Neural cell (in vitro differentiated cells): ENCODE measurements at regions not wholly inside any gene's neighbourhood (a gene's known extent, or its start where the extent isn't known, plus 50 kb on each side); places are given as distances from the start of the nearest gene placed in this dataset.

Source experiments
- H2AFZ ChIP-seq: fragments of 200-600, 300-800 bp; sonication (generic), shearing (Covaris generic); 2 replicates; pipeline ENCODE4 v1.6.0; 2014; ENCODE audit warnings: low read depth, mild to moderate bottlenecking, antibody characterized with exemption, low read length, moderate library complexity
- H3F3A ChIP-seq: fragments of 200-600 bp; shearing (Covaris generic); 2 replicates; pipeline ENCODE4 v1.6.1; 2016; ENCODE audit warnings: mild to moderate bottlenecking, moderate library complexity, mixed read lengths, antibody characterized with exemption, low read length; ENCODE audit not compliant: insufficient read depth, poor library complexity, severe bottlenecking
- H3K27ac ChIP-seq: fragments of 200-600, 300-800 bp; sonication (generic), shearing (Covaris generic); 2 replicates; pipeline ENCODE4 v1.5.1; 2014; ENCODE audit warnings: mild to moderate bottlenecking, low read length, moderate library complexity
- H3K27me3 ChIP-seq: fragments of 300-800, 200-600 bp; sonication (generic), shearing (Covaris generic); 2 replicates; pipeline ENCODE4 v1.6.0; 2014; ENCODE audit warnings: mild to moderate bottlenecking, low read depth, low read length, moderate library complexity; ENCODE audit not compliant: insufficient read depth
- H3K36me3 ChIP-seq: fragments of 300-800, 200-600 bp; sonication (generic), shearing (Covaris generic); 2 replicates; pipeline ENCODE4 v1.5.1; 2014; ENCODE audit warnings: mild to moderate bottlenecking, antibody characterized with exemption, low read length, moderate library complexity; ENCODE audit not compliant: insufficient read depth
- H3K4me2 ChIP-seq: fragments of 300-800, 200-600 bp; sonication (generic), shearing (Covaris generic); 2 replicates; pipeline ENCODE4 v1.6.0; 2014; ENCODE audit warnings: mild to moderate bottlenecking, low read length
- H3K4me3 ChIP-seq: fragments of 300-800, 200-600 bp; sonication (generic), shearing (Covaris generic); 2 replicates; pipeline ENCODE4 v1.5.1; 2014; ENCODE audit warnings: mild to moderate bottlenecking, low read length, moderate library complexity
- H3K79me2 ChIP-seq: fragments of 200-600 bp; shearing (Covaris generic); replicated peaks from 2 replicates; pipeline ENCODE4 v1.6.0; 2014; ENCODE audit warnings: mild to moderate bottlenecking, low read length, moderate library complexity; ENCODE audit not compliant: insufficient read depth
- H3K9ac ChIP-seq: fragments of 300-800, 200-600 bp; sonication (generic), shearing (Covaris generic); 2 replicates; pipeline ENCODE4 v1.6.1; 2016; ENCODE audit warnings: mild to moderate bottlenecking, low read length, mixed read lengths
- H3K9me2 ChIP-seq: fragments of 200-600 bp; shearing (Covaris generic); 2 replicates; pipeline ENCODE4 v1.6.1; 2016; ENCODE audit warnings: mild to moderate bottlenecking, low read length, mixed read lengths; ENCODE audit not compliant: insufficient read depth
- H3K9me3 ChIP-seq: fragments of 200-600, 300-800 bp; sonication (generic), shearing (Covaris generic); 2 replicates; pipeline ENCODE4 v1.6.1; 2016; ENCODE audit warnings: mild to moderate bottlenecking, mixed run types, low read length, moderate library complexity, mixed read lengths
- H4K20me1 ChIP-seq: fragments of 200-600 bp; shearing (Covaris generic); 2 replicates; pipeline ENCODE4 v1.6.1; 2016; ENCODE audit warnings: mild to moderate bottlenecking, mixed run types; ENCODE audit not compliant: insufficient read depth
- CTCF ChIP-seq: fragments of 450-650 bp; IDR thresholded peaks from 2 replicates; pipeline ENCODE4 v1.5.1; 2014; ENCODE audit warnings: antibody characterized with exemption, mild to moderate bottlenecking, moderate library complexity; ENCODE audit not compliant: poor library complexity, severe bottlenecking
- EP300 ChIP-seq: fragments of 450-650 bp; conservative IDR thresholded peaks from 2 replicates; pipeline ENCODE4 v1.6.1; 2014; ENCODE audit warnings: antibody characterized with exemption, mild to moderate bottlenecking, moderate library complexity; ENCODE audit not compliant: poor library complexity, severe bottlenecking
- EZH2 ChIP-seq: fragments of 200-600, 300-800 bp; shearing (Covaris generic), sonication (generic); IDR thresholded peaks from 2 replicates; pipeline ENCODE4 v1.6.1; 2014; ENCODE audit warnings: antibody characterized with exemption, low read length, borderline replicate concordance, mild to moderate bottlenecking; ENCODE audit not compliant: insufficient read depth, poor library complexity, severe bottlenecking
- MXI1 ChIP-seq: fragments of 450-650 bp; conservative IDR thresholded peaks from 2 replicates; pipeline ENCODE4 v1.6.1; 2014; ENCODE audit warnings: antibody characterized with exemption, mild to moderate bottlenecking; ENCODE audit not compliant: poor library complexity, severe bottlenecking
- POLR2AphosphoS5 ChIP-seq: IDR thresholded peaks from 2 replicates; pipeline ENCODE4 v1.6.1; 2012
- RAD21 ChIP-seq: fragments of 450-650 bp; conservative IDR thresholded peaks from 2 replicates; pipeline ENCODE4 v1.6.1; 2014; ENCODE audit warnings: antibody characterized with exemption, mild to moderate bottlenecking, moderate library complexity
- SMC3 ChIP-seq: fragments of 450-650 bp; conservative IDR thresholded peaks from 2 replicates; pipeline ENCODE4 v1.6.1; 2014; ENCODE audit warnings: antibody characterized with exemption, mild to moderate bottlenecking, moderate library complexity; ENCODE audit not compliant: poor library complexity
- TAF1 ChIP-seq: IDR thresholded peaks from 2 replicates; pipeline ENCODE4 v1.6.1; 2012; ENCODE audit warnings: low read depth
- TF ChIP-seq, protein P1 (sequence below): IDR thresholded peaks from 2 replicates; pipeline ENCODE4 v1.6.1; 2012; ENCODE audit warnings: borderline replicate concordance

DNA sequence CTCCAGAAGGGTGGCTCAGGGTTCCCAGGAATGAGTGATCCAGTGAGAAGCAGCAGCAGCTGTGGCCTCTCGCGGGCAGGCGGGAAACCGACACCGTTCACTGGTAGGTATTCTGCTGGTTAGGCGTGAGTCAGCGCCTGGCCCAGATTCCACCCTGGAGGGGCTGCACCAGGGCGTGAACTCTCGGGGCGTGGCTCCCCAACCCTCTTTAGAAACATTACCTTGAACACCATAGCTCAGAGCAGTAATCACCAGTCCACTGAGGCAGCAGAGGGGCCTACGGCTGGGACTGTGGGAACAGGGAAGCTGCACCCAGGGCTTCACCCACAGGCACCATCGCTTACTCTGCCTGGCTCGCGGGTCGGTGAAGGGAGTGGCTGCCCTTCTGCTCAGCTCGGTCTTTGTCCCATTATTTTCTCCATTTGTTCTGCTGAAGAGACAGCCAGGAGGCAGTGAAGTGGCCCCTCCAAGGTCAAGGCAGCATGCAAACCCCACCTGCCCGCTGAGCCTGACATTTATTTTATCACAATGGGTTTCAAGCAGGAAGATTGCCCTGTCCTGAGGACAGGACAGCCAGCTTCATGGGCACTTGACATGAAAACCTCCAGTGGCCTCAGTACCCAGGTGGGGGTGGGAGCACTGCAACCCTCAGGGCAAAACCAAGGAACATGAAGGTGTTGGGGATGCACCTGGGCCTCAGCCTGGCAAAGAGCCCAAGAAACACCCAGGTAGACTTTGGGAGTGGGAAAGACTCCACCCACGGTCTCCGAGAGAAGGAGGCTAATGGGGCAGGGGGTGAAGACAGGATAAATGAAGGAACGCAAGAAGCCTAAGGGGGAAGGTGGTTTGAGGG, 51.0 kb upstream of the CD93 start:
- H2AFZ ChIP-seq, result no peak overlapping the region
- no peak overlapping the region for H3K27ac ChIP-seq
- H3K9me3 ChIP-seq, result no peaks in the 10 kb centered on the region
- H3K4me3 ChIP-seq, result no peak overlapping the region
- H3K4me2 ChIP-seq, result no peak overlapping the region
- no peaks in the 10 kb centered on the region for H3K79me2 ChIP-seq
- no peaks in the 10 kb centered on the region for H4K20me1 ChIP-seq
- TF ChIP-seq EZH2, result no peak
- no peak for TF ChIP-seq MXI1
- TF ChIP-seq EP300, result no peak
- TF ChIP-seq CTCF, result no peak
- no peak for TF ChIP-seq RAD21
- TF ChIP-seq SMC3, result no peak
- no peak for TF ChIP-seq POLR2AphosphoS5
- no peak for TF ChIP-seq TAF1
- TF ChIP-seq, protein P1, sequence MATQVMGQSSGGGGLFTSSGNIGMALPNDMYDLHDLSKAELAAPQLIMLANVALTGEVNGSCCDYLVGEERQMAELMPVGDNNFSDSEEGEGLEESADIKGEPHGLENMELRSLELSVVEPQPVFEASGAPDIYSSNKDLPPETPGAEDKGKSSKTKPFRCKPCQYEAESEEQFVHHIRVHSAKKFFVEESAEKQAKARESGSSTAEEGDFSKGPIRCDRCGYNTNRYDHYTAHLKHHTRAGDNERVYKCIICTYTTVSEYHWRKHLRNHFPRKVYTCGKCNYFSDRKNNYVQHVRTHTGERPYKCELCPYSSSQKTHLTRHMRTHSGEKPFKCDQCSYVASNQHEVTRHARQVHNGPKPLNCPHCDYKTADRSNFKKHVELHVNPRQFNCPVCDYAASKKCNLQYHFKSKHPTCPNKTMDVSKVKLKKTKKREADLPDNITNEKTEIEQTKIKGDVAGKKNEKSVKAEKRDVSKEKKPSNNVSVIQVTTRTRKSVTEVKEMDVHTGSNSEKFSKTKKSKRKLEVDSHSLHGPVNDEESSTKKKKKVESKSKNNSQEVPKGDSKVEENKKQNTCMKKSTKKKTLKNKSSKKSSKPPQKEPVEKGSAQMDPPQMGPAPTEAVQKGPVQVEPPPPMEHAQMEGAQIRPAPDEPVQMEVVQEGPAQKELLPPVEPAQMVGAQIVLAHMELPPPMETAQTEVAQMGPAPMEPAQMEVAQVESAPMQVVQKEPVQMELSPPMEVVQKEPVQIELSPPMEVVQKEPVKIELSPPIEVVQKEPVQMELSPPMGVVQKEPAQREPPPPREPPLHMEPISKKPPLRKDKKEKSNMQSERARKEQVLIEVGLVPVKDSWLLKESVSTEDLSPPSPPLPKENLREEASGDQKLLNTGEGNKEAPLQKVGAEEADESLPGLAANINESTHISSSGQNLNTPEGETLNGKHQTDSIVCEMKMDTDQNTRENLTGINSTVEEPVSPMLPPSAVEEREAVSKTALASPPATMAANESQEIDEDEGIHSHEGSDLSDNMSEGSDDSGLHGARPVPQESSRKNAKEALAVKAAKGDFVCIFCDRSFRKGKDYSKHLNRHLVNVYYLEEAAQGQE, result no peak
- no peaks in the 10 kb centered on the region for H3K27me3 ChIP-seq
- H3F3A ChIP-seq, result no peaks in the 10 kb centered on the region
- H3K36me3 ChIP-seq, result no peaks in the 10 kb centered on the region
- H3K9me2 ChIP-seq, result no peaks in the 10 kb centered on the region
- no peak overlapping the region for H3K9ac ChIP-seq

GRCh38 chr20:23135449-23136420, 49.6 kb upstream of the CD93 start:
- Histone ChIP-seq H3K9me3 (no peaks in the 10 kb centered on the region), H3K9me2 (no peaks in the 10 kb centered on the region), H3K9ac (no peak overlapping the region), H3K4me3 (no peak overlapping the region), H3K4me2 (no peak overlapping the region), H3K79me2 (no peaks in the 10 kb centered on the region), H3K27me3 (no peaks in the 10 kb centered on the region), H3F3A (no peaks in the 10 kb centered on the region), H3K36me3 (no peaks in the 10 kb centered on the region), H2AFZ (no peak overlapping the region), H3K27ac (no peak overlapping the region), H4K20me1 (no peaks in the 10 kb centered on the region)
- no peak for TF ChIP-seq POLR2AphosphoS5
- TF ChIP-seq EZH2, result no peak
- TF ChIP-seq, protein P1, result no peak
- no peak for TF ChIP-seq TAF1
- TF ChIP-seq MXI1, result no peak
- no peak for TF ChIP-seq CTCF
- TF ChIP-seq EP300, result no peak
- no peak for TF ChIP-seq SMC3
- TF ChIP-seq RAD21, result no peak
